NCI-H82 treated with DMSO at 0.1 percent for 48 hours (cell line): ENCODE measurements at regions not wholly inside any gene's neighbourhood (a gene's known extent, or its start where the extent isn't known, plus 50 kb on each side); places are given as distances from the start of the nearest gene placed in this dataset.
"Not testable (repeated sequence)": the region's sequence is repeated elsewhere in the genome, so short reads cannot be mapped to it uniquely, and the experiment has no call there.

ENCODE experiments used
- DNase-seq: peaks from one replicate; lab custom pipeline; 2025; ENCODE audit not compliant: unreplicated experiment; lab: John Stamatoyannopoulos, UW

- no peak for DNase-seq
Measured at GRCh38 chr3:5585085-5585484, 397.6 kb downstream of the EDEM1 start.

- no peak for DNase-seq
Measured at GRCh38 chr3:5606884-5607472, 419.5 kb downstream of the EDEM1 start.

- no peak for DNase-seq
Measured at GRCh38 chr3:5607581-5607980, 420.1 kb downstream of the EDEM1 start.

- DNase-seq: not testable (repeated sequence)
Measured at GRCh38 chr3:5608971-5609370, 421.5 kb downstream of the EDEM1 start.

- DNase-seq: no peak
Measured at GRCh38 chr3:5613599-5613998, 426.1 kb downstream of the EDEM1 start.

GRCh38 chr3:5616873-5617272 is 429.4 kb downstream of the EDEM1 start:
- no peak for DNase-seq

- DNase-seq: no peak
Measured at GRCh38 chr3:5618170-5618569, 430.7 kb downstream of the EDEM1 start.

GRCh38 chr3:5630406-5630805 is 442.9 kb downstream of the EDEM1 start:
- DNase-seq: no peak

- no peak for DNase-seq
Measured at GRCh38 chr3:5633960-5634359, 446.5 kb downstream of the EDEM1 start.

GRCh38 chr3:5634411-5634810 is 446.9 kb downstream of the EDEM1 start:
- no peak for DNase-seq

GRCh38 chr3:5635746-5636145 is 448.2 kb downstream of the EDEM1 start:
- DNase-seq: no peak

- no peak for DNase-seq
Measured at GRCh38 chr3:5638550-5638949, 451.0 kb downstream of the EDEM1 start.

- DNase-seq: no peak
Measured at GRCh38 chr3:5644773-5645670, 457.5 kb downstream of the EDEM1 start.

- no peak for DNase-seq
Measured at GRCh38 chr3:5645692-5646410, 458.3 kb downstream of the EDEM1 start.

GRCh38 chr3:5650303-5650702 is 462.8 kb downstream of the EDEM1 start:
- no peak for DNase-seq

- DNase-seq: no peak
Measured at GRCh38 chr3:5651351-5651750, 463.8 kb downstream of the EDEM1 start.

GRCh38 chr3:5653426-5654143 is 466.1 kb downstream of the EDEM1 start:
- no peak for DNase-seq

GRCh38 chr3:5657106-5657505 is 469.6 kb downstream of the EDEM1 start:
- no peak for DNase-seq

GRCh38 chr3:5663601-5664000 is 476.1 kb downstream of the EDEM1 start:
- DNase-seq: no peak

- DNase-seq: no peak
Measured at GRCh38 chr3:5666455-5666854, 478.9 kb downstream of the EDEM1 start.

GRCh38 chr3:5673521-5673920 is 486.0 kb downstream of the EDEM1 start:
- no peak for DNase-seq
